ENCODE measurements at regions not wholly inside any gene's neighbourhood (a gene's known extent, or its start where the extent isn't known, plus 50 kb on each side); places are given as distances from the start of the nearest gene placed in this dataset.

DNA sequence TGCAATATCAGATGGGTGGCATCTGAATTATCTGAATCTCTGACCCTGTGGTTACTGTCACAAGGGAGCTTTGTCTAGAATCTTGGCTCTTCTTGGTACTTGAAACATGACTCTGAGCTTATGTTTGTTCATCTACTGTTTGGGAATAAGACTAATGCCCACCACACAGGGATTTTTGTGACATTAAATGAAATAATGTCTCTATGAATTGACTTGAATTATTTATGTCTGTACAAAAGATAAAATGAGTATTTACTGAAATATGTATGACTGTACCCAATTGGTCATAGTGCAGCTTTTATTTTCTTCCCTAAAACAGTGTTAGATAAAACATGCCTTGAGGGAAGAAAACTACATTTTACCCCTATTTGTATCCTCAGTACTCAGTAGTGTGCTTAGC, 87.9 kb upstream of the ZPLD1 start:
- no peaks in the 10 kb centered on the region for H3K36me3 ChIP-seq

DNA sequence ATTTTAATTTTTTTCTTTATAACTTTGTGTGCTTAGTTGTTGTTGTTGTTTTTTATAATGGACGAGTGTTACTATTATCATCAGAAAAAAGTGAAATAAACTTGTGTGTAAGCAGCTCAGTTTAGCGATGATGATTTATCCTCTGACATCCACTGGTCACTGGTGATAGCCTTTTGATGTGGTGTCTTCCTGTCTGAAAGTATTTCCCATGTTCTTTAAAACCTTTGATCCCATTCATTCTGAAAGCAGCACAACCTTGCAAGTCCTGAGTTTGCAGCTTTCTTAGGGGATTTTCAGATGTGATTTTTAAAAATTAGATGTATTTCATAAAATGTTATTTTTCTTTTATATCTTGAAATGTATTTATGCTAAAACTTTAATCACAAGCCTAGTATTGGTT, 85.9 kb upstream of the ZPLD1 start:
- H3K4me1 ChIP-seq, result no peaks in the 10 kb centered on the region
- intact Hi-C loops (cut with DNase I), result no loop called here
- no peaks in the 10 kb centered on the region for H3K9me3 ChIP-seq
- TF ChIP-seq, protein P1, sequence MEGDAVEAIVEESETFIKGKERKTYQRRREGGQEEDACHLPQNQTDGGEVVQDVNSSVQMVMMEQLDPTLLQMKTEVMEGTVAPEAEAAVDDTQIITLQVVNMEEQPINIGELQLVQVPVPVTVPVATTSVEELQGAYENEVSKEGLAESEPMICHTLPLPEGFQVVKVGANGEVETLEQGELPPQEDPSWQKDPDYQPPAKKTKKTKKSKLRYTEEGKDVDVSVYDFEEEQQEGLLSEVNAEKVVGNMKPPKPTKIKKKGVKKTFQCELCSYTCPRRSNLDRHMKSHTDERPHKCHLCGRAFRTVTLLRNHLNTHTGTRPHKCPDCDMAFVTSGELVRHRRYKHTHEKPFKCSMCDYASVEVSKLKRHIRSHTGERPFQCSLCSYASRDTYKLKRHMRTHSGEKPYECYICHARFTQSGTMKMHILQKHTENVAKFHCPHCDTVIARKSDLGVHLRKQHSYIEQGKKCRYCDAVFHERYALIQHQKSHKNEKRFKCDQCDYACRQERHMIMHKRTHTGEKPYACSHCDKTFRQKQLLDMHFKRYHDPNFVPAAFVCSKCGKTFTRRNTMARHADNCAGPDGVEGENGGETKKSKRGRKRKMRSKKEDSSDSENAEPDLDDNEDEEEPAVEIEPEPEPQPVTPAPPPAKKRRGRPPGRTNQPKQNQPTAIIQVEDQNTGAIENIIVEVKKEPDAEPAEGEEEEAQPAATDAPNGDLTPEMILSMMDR (IDR thresholded peaks at IDR 0.05), result no peak
- no peak for TF ChIP-seq POLR2AphosphoS5 (IDR thresholded peaks at IDR 0.05; ENCODE audit: insufficient read depth in 1 of 2, low read depth in 1 of 2)
- TF ChIP-seq POLR2A (IDR thresholded peaks at IDR 0.05), result no peak
- no peak overlapping the region for H3K27ac ChIP-seq
- H3K36me3 ChIP-seq, result no peaks in the 10 kb centered on the region
- H3K4me3 ChIP-seq, result no peak overlapping the region
- H3K27me3 ChIP-seq, result no peaks in the 10 kb centered on the region
- no peak for DNase-seq (ENCODE audit: extremely low spot score in 2 of 2)

More for the DNA sequence above, 87.9 kb upstream of the ZPLD1 start:
- Histone ChIP-seq H3K27ac (no peak overlapping the region), H3K4me3 (no peak overlapping the region), H3K4me1 (no peaks in the 10 kb centered on the region), H3K9me3 (no peaks in the 10 kb centered on the region), H3K27me3 (no peaks in the 10 kb centered on the region)
- intact Hi-C loops (cut with DNase I), result no loop called here
- DNase-seq (ENCODE audit: extremely low spot score in 2 of 2), result no peak
- TF ChIP-seq POLR2AphosphoS5 (IDR thresholded peaks at IDR 0.05; ENCODE audit: insufficient read depth in 1 of 2, low read depth in 1 of 2) (no peak), POLR2A (IDR thresholded peaks at IDR 0.05) (no peak)
- TF ChIP-seq, protein P1 (IDR thresholded peaks at IDR 0.05), result no peak

GRCh38 chr3:102353148-102353547, 81.7 kb upstream of the ZPLD1 start:
- Histone ChIP-seq H3K4me1 (no peaks in the 10 kb centered on the region), H3K4me3 (no peak overlapping the region), H3K27me3 (no peaks in the 10 kb centered on the region), H3K9me3 (no peaks in the 10 kb centered on the region), H3K27ac (no peak overlapping the region), H3K36me3 (no peaks in the 10 kb centered on the region)
- TF ChIP-seq POLR2A (IDR thresholded peaks at IDR 0.05), result no peak
- TF ChIP-seq, protein P1 (IDR thresholded peaks at IDR 0.05), result no peak
- no peak for TF ChIP-seq POLR2AphosphoS5 (IDR thresholded peaks at IDR 0.05; ENCODE audit: insufficient read depth in 1 of 2, low read depth in 1 of 2)
- intact Hi-C loops (cut with DNase I), result no loop called here
- no peak for DNase-seq (ENCODE audit: extremely low spot score in 2 of 2)

GRCh38 chr3:102353805-102354204, 81.0 kb upstream of the ZPLD1 start:
- Histone ChIP-seq H3K4me3 (no peak overlapping the region), H3K27me3 (no peaks in the 10 kb centered on the region), H3K36me3 (no peaks in the 10 kb centered on the region), H3K9me3 (no peaks in the 10 kb centered on the region), H3K27ac (no peak overlapping the region), H3K4me1 (no peaks in the 10 kb centered on the region)
- TF ChIP-seq POLR2AphosphoS5 (IDR thresholded peaks at IDR 0.05; ENCODE audit: insufficient read depth in 1 of 2, low read depth in 1 of 2) (no peak), POLR2A (IDR thresholded peaks at IDR 0.05) (no peak)
- TF ChIP-seq, protein P1 (IDR thresholded peaks at IDR 0.05), result no peak
- no peak for DNase-seq (ENCODE audit: extremely low spot score in 2 of 2)
- intact Hi-C loops (cut with DNase I), result no loop called here

- TF ChIP-seq POLR2AphosphoS5 (IDR thresholded peaks at IDR 0.05; ENCODE audit: insufficient read depth in 1 of 2, low read depth in 1 of 2) (no peak), POLR2A (IDR thresholded peaks at IDR 0.05) (no peak)
- TF ChIP-seq, protein P1 (IDR thresholded peaks at IDR 0.05), result no peak
- intact Hi-C loops (cut with DNase I), result no loop called here
- Histone ChIP-seq H3K27me3 (no peaks in the 10 kb centered on the region), H3K9me3 (no peaks in the 10 kb centered on the region), H3K27ac (no peak overlapping the region), H3K36me3 (no peaks in the 10 kb centered on the region), H3K4me3 (no peak overlapping the region), H3K4me1 (no peaks in the 10 kb centered on the region)
- DNase-seq (ENCODE audit: extremely low spot score in 2 of 2), result no peak
These were observed 79.8 kb upstream of the ZPLD1 start for GRCh38 chr3:102354818-102355515.
